GM18861 (cell line): ENCODE measurements at regions not wholly inside any gene's neighbourhood (a gene's known extent, or its start where the extent isn't known, plus 50 kb on each side); places are given as distances from the start of the nearest gene placed in this dataset.

ENCODE experiments used
- ATAC-seq: cut with Tn5 transposase; IDR thresholded peaks from one replicate; pipeline ENCODE4 v1.9.1; 2021; ENCODE audit not compliant: unreplicated experiment

DNA sequence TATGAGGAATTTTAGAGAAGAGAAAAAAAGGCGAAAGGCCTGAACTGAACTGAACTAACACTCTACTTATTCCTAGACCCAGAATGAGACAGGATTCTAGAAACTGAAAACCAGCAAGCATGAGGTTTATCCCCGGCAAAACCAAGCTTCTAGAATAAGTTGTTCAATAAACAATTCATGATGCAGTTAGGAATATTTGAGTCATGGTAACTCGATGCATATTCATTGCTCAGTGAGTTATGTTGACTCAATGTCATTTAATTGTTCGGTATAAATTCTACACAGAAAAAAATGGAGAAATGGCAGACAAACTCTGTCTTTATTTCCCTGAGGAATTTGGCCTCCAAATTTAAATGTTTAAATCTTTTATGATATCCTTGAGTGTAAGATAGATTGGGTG is 321.5 kb downstream of the SATB2 start:
- no peak for ATAC-seq

DNA sequence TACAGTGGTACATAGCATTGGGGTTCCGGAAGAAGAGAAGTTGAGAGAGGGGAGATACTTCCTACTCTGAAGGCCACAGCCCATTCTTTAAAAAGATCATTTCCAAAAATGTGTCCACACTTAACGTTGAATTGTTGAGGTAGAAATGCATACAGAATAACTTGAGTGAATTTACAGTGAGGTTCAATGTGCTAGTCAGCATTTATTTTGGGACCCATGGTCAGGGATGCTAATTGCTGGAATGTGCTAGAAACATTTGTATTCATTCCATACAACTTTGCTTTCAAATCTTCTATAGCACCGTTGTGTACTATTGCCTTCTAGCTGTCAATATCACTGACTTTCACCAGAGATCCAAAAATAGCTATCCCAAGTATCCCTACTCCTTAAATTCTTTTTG is 325.9 kb downstream of the SATB2 start:
- ATAC-seq, result no peak

DNA sequence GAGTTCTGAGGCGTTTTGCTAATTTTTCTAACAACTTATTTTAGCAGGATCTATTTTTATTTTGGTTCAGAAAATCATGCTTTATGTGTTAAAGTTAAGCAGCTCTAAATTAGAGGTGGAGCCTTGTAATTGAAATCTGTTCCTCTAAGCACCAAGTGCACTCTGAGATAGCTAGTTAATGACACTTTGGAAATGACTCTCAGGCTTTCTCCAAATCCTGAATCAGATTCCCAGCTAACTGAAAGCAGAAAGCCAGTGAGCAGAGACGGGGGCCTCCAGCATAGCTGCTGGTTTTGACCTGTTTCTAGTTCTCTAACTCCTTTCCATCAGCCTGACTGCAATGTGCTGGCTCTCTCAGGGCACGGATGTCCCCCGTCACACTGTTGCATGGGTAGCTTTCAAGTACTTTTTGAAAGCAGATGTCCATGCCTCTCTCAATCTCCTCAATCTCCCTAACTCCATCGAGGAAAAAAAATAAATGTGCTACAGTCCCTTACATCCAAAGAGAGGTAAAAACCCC is 326.5 kb downstream of the SATB2 start:
- no peak for ATAC-seq

DNA sequence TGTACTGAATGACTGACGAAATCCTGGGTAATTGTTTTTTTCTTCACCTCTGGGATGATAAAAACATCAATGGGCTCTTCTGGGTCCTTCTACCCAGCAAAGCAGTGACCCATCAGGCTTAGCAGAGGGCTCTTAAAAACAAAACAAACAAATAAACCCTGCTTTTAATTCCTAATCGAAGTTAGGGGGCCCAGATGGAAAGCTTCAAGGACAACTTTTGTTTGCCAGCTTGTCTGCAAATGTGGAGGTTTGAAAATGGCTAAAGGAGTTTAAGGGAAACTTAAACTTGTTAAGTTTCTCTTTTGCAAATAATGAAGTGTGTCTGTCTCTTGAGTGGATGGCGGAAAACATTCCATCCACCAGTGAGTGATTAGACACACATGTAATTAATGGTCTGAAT is 327.2 kb downstream of the SATB2 start:
- no peak for ATAC-seq

DNA sequence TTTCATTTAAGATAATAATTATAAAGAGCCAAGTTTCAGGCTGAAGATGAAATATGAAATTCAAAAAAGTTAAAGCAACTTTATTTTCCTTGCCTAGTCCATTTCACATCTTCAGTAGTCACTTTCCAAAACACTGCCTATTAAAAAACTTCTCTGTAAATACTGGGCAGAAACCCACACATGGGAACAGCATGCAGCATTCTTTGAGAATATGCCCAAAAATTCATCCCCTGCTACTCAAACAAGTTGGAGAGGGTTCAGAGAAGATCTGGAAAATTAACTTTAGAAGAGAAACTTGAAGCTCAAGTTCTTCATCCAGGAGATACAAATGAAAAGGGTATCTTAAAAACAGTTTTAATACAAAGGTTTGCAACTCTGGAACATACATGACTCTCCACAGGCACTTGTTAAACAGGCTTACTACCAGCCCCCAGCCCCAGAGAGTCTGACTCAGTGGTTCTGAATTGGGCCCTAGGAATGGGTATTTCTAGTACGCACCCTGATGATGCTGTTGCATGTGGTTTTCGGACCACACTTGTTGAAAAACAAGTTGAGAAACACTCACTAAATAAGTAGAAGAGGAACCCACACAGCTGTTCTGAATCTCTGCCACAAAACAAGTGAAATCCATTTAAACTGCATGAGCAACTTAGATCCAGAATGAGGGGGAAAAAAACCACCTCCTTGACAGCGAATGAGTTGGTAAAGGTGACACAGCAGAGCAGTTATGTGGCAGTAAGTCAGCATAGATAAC is 329.1 kb downstream of the SATB2 start:
- ATAC-seq, result no peak

DNA sequence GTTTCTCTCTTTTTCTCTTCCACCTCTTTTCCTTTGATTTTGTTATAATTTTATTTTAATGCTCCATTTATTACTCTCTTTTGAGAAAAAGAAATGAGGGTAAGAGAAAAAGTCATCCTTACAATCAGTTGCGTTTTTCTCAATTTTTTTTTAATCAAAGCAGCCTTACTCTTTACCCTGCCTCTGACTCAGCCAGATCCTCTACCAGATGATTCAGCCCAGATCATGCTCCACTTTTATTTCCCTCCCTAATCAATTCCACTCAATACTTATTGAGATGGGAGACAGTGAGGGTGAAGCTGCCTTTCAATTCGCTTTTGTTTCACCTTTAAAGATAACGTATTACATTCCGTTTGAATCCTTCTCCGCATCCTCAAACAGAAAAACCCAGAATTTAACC is 337.9 kb downstream of the SATB2 start:
- no peak for ATAC-seq

DNA sequence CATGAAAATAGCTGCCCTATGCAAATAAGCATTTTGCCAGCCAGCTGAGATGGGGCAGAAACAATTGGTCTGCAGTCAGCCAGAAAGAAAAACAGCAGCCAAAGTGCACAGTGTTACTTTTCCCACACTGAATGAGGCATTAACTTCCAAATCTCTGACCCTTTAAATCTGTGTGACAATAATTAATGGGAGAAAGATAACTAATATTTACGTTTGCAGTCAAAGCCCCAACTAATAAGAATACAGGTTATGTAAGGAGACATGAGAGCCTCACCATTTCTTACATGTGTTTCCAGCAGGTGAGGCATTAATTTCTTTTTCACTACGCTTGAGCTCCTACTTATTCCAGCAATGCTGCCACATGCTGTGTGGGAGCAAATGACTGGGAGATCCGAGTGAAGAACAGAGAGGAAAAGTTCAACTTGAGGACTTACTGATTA is 339.0 kb downstream of the SATB2 start:
- no peak for ATAC-seq

DNA sequence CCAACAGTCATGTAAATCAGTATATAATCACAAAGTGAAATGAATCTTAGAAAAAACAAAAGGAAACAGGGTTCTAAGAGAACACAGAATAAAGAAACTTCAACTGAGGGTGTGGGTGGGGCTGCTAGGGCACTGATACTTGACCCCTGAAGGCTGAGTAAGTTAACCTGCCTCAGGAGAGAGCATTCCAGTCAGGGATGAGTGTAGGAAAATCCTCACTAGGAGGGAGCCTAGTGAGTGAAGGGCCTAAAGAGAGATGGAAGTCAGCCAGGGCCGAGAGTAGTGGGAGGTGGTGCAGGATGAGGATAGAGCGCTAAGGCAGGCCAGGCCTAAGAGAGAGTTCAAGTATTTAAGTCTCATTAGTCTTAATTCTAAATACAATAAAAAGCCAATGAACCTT is 342.6 kb downstream of the SATB2 start:
- no peak for ATAC-seq

DNA sequence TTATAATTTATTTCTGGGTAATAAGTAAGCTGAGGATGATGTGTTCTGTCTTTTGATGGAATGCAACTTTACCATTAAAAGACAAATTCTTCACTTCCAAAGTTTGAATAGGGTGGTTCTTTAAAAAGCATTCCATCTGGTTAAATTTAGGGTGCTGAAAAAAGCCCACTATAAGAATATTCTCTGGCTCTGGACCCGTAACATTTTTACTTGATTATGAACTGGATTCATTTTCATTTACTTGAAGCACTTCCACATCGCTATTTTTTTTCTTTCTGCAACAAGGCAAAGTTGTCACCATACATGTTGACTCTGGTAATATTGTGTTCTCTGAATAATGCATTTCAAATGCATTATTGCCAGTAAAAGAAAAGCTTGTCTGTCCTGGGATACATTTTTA is 344.6 kb downstream of the SATB2 start:
- ATAC-seq, result no peak

DNA sequence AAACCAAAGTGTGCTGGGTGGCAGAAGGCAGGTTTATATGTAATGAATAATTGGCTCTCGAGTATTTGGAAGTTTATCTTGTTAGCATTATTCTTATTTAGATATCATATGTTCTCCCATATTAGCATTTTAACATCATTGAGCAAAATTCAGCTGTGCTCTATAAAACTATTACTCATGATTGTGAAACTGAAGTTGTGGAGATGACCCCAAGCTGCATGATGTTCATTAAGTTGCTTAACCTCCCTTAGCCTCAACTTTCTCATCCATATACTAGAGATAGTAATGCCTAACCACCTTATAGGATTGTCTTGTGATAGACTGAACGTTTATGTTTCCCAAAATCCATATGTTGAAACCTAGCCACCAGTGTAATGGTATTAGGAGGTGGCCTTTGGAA is 346.3 kb downstream of the SATB2 start:
- no peak for ATAC-seq

DNA sequence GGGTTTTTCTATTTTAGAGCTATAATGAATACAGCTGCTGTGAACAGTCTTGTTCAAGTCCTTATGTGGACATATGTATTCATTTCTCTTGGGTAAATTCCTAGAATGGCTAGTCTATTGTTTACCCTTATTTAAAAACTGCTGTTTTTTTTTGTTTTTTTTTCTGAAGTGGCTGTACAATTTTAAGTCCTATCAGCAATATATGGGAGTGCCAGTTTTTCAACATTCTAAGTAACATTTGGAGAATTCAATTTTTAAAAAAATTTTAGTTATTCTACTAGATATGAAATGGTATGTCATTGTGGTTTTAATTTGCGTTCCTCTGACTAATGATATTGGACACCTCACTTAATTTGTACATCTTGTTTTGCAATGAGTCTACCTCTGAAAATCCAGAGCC is 349.7 kb downstream of the SATB2 start:
- ATAC-seq, result no peak

DNA sequence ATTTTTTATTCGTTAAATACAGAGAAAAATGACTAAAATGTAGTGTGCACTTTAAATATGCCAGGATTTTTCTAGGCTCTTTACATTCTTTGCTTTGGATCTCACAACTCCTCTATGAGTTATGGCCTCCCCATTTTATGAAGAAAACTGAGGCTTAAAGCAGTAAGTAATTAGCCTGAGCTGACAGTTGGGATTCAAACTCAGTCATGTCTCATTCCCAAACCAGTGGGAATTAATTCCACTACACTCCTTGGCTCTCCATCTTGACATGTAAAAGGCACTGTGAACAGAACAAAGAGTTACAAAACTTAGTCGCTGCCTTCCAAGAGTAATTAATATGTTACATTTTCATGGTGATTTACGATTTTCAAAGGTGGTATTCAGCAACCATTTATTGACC is 351.9 kb downstream of the SATB2 start:
- no peak for ATAC-seq

DNA sequence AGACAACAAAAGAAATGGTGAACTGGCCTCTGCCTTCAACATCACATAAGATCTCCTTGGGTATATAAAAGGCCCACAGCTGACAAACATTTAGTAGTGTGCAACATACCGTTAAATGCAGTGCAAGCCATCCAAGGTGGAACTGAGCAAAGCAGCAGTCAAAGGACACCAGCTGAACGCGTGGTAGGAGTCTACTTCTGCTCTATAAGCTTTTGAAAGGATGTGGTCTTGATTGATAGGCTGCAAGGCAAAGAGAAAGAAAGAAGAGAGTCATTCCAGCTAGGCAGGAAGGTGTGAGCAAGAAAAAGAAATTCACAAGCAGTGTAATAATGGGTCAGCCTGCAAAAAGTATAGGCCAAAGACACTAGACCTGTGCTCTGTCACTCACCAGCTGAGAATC is 356.3 kb downstream of the SATB2 start:
- no peak for ATAC-seq

DNA sequence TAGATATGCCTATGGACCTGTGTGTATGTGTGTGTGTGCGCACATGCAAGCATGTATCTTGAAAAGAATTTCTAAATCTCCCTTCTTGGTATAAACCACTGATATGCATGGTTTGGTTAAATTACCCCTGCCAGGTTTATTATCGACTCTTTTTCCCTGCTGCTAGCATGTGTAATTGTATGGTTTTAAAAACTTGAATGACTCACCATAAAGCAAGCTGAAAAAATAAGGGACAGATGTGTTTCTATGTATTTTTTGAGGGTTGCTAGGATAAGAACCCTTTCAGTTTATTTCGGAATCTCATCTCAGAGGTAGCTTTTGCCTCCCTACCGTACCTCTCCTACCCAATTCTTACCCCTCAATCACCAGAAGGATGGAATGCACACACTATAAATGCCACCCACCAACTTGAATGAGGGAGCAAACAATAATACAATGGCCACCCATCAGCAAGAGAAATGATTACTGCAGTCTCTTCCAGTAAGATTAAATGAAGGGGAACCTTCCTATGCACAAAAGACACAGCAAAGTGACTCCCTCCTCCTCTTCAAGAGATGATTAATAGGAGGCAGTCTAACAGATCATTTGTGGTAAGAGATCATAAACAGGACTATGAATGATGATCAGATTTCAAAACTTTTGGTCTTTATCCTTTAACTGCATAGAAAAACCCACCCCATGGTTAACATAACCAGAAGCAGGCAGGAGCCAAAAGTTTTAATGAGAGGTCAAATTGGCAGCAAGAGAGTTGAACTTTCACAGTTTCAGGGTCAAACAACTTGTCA is 357.2 kb downstream of the SATB2 start:
- no peak for ATAC-seq

DNA sequence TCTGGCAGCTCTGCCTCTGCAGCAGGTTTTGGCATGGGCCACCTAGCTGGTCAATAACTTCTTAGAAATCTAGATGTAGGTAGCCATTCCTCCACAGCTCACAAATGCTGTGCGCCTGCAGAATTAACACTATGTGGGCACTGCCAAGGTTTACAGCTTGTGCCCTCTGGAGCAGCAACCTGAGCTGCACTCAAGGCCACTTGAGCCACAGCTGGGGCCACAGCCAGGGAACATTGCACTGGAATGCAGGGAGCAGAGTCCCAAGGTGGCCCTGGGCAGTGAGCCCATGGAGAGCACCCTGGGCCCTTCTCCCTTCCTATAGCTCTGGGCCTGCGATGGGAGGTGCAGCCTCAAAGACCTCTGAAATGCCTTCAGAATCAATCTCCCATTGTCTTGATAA is 365.3 kb downstream of the SATB2 start:
- no peak for ATAC-seq

DNA sequence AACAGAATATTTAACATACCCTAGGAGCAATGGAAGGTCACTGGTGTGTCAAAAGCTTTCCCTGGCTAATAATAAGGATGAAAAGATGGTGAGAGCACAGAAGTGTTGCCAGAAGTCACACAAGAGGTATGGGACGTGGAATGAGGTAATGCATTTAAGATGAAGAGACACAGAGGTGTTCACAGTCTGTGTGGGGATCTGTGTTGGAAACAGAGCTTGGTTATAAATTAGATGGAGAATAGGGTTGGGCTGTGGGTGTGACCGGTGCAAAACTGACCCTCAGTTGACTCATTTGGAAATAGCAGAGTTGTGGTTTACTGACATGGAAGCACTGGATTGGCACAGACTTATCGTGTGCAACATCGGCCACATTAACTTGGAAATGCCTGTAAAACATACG is 372.5 kb downstream of the SATB2 start:
- ATAC-seq, result no peak

DNA sequence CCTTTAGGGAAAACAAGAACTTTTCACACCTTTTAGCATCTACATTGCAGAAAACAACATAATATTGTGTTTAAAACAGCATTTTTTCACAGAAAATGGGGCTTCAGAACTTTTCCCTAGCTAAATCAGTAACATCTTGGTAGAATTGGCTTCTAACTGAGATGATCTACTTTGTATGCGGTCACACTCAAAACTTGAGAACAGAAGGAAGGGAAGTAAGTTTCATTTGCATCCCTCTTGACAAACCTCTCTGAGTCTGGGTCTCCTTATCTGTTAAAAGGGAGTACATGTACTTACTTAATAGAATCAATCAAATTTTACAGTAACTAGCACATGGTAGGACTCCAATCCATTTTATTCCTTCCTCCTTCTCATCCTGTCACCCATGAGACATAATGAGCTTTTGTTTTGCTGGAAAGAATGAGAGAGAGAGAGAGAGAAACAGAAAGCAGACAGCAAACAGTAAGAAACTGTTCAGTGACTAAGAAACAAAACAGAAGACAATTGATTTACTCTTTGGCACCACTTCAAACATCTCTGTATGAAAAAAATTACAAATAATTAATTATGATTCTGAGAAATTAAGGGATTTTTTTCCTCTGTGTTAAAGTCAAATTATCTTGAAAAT is 387.3 kb downstream of the SATB2 start:
- no peak for ATAC-seq

DNA sequence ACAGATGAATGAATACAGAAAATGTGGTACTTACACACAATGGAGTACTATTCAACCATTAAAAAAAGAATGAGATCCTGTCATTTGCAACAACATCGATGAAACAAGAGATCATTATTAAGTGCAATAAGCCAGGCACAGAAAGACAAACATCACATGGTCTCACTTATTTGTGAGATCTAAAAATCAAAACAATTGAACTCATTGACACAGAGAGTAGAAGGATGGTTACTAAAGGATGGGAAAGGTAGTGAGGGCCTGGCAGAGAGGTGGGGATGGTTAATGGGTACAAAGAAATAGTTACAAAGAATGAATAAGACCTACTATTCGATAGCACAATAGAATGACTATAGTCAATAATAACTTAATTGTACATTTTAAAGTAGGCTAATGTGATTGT is 393.5 kb downstream of the SATB2 start:
- ATAC-seq, result no peak

DNA sequence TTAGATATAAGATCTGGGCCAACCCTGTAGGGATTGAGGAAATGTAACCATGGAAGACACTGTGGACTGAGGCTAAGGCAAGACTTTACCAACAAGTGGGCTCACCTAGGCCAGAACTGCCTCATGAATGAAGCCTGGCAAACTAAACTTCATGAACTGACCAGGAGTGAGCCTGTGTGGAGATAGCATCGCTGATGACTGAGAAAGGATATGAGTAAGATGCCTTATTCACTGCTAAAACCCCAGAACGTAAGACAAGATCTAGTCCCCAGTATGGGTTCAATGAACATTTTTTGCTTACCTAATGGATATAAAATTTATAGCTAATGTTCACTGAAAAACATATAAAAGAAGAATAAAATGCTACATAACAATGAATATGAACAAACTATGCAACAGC is 399.8 kb downstream of the SATB2 start:
- no peak for ATAC-seq

DNA sequence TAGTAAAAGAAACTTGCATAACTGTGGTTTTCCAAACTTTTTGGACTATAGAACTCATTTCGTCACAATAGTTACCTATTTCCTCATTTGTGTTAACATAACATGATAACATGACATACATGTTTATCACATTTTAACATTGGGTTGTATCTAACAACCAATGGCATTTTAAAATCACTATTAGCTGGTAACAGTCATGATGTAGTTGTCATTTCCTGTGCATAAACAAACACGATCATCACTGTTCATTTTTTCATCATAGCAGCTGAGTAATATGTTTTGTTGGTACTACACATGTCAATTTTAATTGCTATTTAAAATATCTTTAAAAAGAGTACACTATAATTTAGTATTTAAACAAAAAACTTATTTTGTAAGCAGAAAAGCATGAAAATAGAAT is 402.4 kb downstream of the SATB2 start:
- no peak for ATAC-seq

DNA sequence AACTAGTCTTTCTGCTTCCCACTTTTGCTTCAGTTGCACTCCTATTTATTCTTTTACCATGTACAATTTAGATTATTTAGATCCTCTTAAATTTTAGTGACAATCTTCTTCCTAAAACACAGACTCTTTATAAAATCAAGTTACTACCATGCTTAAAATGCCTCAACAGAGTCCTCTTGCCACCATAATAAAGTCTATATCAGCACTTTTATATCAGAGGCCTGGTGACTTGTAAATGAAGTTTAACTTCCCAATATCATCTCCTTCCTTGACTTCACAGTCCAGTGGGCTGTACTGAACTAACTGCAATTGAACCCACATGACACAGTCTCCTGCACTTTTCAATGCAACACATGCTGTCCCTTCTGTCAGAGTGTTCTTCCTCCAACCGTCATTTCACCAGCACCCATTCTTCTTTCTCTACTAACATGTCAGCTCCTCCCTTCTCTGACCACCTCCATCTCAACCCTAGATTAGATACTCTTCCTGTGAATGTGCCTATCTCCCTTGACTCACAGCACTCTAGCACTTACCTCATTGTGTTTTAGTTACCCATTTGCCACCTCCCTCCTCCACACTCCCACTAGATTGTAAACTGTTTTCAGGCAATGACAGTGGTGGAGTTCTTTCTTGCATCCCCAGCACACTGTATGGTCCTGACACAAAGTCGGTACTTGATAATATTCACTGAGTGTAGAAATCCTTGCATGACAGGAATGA is 414.9 kb downstream of the SATB2 start:
- ATAC-seq, result no peak
